CD14-positive monocyte (primary cell): ENCODE measurements at regions not wholly inside any gene's neighbourhood (a gene's known extent, or its start where the extent isn't known, plus 50 kb on each side); places are given as distances from the start of the nearest gene placed in this dataset.

Experiments
- DNase-seq, 3 donors: peaks; one replicate each; pipeline ENCODE4 v3.0.0-alpha.2; 2011 to 2022
- H2AFZ ChIP-seq: 2 replicates; pipeline ENCODE4 v1.6.0; 2012; ENCODE audit warnings: mild to moderate bottlenecking, low read depth, low read length, inconsistent platforms; ENCODE audit not compliant: insufficient read depth, poor library complexity, severe bottlenecking
- H3K27ac ChIP-seq, 2 donors: 1 replicate in 1 of 2; 2 replicates in 1 of 2; pipeline ENCODE4 v1.5.1; 2012 to 2013; ENCODE audit warnings: low read length in 2 of 2, control low read depth in 1 of 2, inconsistent platforms in 1 of 2, low read depth in 1 of 2, mild to moderate bottlenecking in 1 of 2
- H3K27me3 ChIP-seq, 2 donors: one replicate each; pipeline versions ENCODE4 v1.6.0 to v1.6.1; 2011 to 2013; ENCODE audit warnings: low read length in 2 of 2; ENCODE audit not compliant: control insufficient read depth in 2 of 2, insufficient read depth in 2 of 2
- H3K36me3 ChIP-seq, 2 donors: replicated peaks in 1 of 2; 1 replicate in 1 of 2; 2 replicates in 1 of 2; pipeline versions ENCODE4 v1.5.1 to v1.6.1; 2012 to 2013; ENCODE audit warnings: low read length in 2 of 2, control low read depth in 1 of 2, inconsistent platforms in 1 of 2, mild to moderate bottlenecking in 1 of 2; ENCODE audit not compliant: insufficient read depth in 2 of 2, control insufficient read depth in 1 of 2
- H3K4me1 ChIP-seq, 2 donors: 1 replicate in 1 of 2; 2 replicates in 1 of 2; pipeline versions ENCODE4 v1.5.1 to v1.6.1; 2012 to 2013; ENCODE audit warnings: low read length in 2 of 2, control low read depth in 1 of 2, inconsistent platforms in 1 of 2, mild to moderate bottlenecking in 1 of 2, moderate library complexity in 1 of 2; ENCODE audit not compliant: insufficient read depth in 2 of 2, control insufficient read depth in 1 of 2
- H3K4me2 ChIP-seq: replicated peaks from 2 replicates; pipeline ENCODE3; 2012; ENCODE audit warnings: low read length, moderate library complexity, mild to moderate bottlenecking; ENCODE audit not compliant: poor library complexity, severe bottlenecking; ENCODE audit errors: extremely low read depth
- H3K4me3 ChIP-seq, 3 experiments: fragments of 200-600 bp in 1 of 3; sonication (generic) in 1 of 3; replicated peaks in 1 of 3; 1 replicate in 2 of 3; 2 replicates in 1 of 3; pipeline ENCODE4 v1.5.1; 2011 to 2013; ENCODE audit warnings: low read length in 3 of 3, mild to moderate bottlenecking in 3 of 3, control low read depth in 2 of 3, low read depth in 2 of 3, inconsistent platforms in 1 of 3, moderate library complexity in 1 of 3
- H3K79me2 ChIP-seq: 2 replicates; pipeline ENCODE4 v1.6.0; 2012; ENCODE audit warnings: mild to moderate bottlenecking, control low read depth, inconsistent platforms, low read length, moderate library complexity; ENCODE audit not compliant: insufficient read depth
- H3K9ac ChIP-seq: 2 replicates; pipeline ENCODE4 v1.6.0; 2017; ENCODE audit warnings: low read length, mild to moderate bottlenecking; ENCODE audit not compliant: insufficient read depth, poor library complexity, severe bottlenecking
- H3K9me3 ChIP-seq, 2 donors: replicated peaks in 1 of 2; 1 replicate in 1 of 2; 2 replicates in 1 of 2; pipeline versions ENCODE4 v1.5.1 to v1.6.1; 2012 to 2013; ENCODE audit warnings: low read length in 2 of 2, control low read depth in 1 of 2; ENCODE audit not compliant: control insufficient read depth in 1 of 2, insufficient read depth in 1 of 2
- H4K20me1 ChIP-seq: 2 replicates; pipeline ENCODE4 v1.6.0; 2012; ENCODE audit warnings: mild to moderate bottlenecking, low read length, control low read depth, moderate library complexity; ENCODE audit not compliant: insufficient read depth
- H3K27ac Mint-ChIP-seq, 7 donors: one replicate each; pipeline ENCODE4 v1.8.0; 2020; ENCODE audit warnings: mild to moderate bottlenecking in 7 of 7, mixed read lengths in 7 of 7, moderate library complexity in 6 of 7, inconsistent platforms in 2 of 7
- H3K27me3 Mint-ChIP-seq, 3 donors: one replicate each; pipeline ENCODE4 v1.8.0; 2021 to 2022; ENCODE audit warnings: low read depth in 3 of 3, mild to moderate bottlenecking in 3 of 3, mixed read lengths in 3 of 3, moderate library complexity in 3 of 3, inconsistent platforms in 1 of 3
- H3K36me3 Mint-ChIP-seq, 2 donors: one replicate each; pipeline ENCODE4 v1.8.0; 2020; ENCODE audit warnings: mixed read lengths in 2 of 2, inconsistent platforms in 1 of 2, mild to moderate bottlenecking in 1 of 2
- H3K4me1 Mint-ChIP-seq: one replicate; pipeline ENCODE4 v1.8.0; 2020; ENCODE audit warnings: mild to moderate bottlenecking, mixed read lengths
- H3K4me3 Mint-ChIP-seq, 2 donors: one replicate each; pipeline ENCODE4 v1.8.0; 2020; ENCODE audit warnings: mild to moderate bottlenecking in 2 of 2, mixed read lengths in 2 of 2, moderate library complexity in 1 of 2
- H3K9me3 Mint-ChIP-seq, 7 donors: one replicate each; pipeline ENCODE4 v1.8.0; 2020 to 2022; ENCODE audit warnings: mixed read lengths in 7 of 7, mild to moderate bottlenecking in 6 of 7, moderate library complexity in 6 of 7, inconsistent platforms in 2 of 7
- CTCF ChIP-seq: fragments of 200-600 bp; IDR thresholded peaks from one replicate; pipeline ENCODE4 v1.8.0; 2022; ENCODE audit warnings: antibody characterized with exemption, mild to moderate bottlenecking
- WGBS: methylation state at CpG from one replicate; pipeline ENCODE4 v1.1.5; 2013; ENCODE audit warnings: missing lambda C conversion rate; ENCODE audit not compliant: insufficient coverage; 5-methylcytosine and 5-hydroxymethylcytosine counted together
- intact Hi-C, 2 donors: fragments of 100-400 bp; cut with micrococcal nuclease; formaldehyde crosslinking; loops; one replicate each; pipeline versions ENCODE4 v1.15.0 to v1.15.1; 2023

DNA sequence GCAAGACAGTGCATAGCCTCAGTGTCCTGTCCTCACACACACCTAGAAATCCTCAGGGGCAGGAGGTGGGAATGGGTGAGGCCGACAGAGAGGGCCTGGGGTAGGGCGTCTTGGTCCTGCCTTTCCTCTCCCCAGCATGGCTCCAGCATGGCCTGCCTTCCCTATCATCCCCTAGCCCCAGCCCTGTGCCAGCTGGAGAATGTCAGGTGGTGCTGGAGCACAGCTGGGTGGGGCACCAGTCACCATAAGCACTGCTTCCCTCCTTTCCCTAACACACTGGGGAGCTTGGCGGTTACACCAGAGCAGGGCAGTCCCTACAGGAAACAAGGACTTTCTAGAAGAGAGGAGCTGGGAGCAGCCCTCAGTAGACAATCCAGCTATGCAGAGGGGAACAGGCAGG, 236.8 kb downstream of the KLF13 start:
- H3K27ac ChIP-seq, result no peak overlapping the region
- intact Hi-C loops, result no loop called here
- H3K4me2 ChIP-seq, result no peak overlapping the region
- H3K9ac ChIP-seq, result no peak overlapping the region
- H3K36me3 ChIP-seq, result no peaks in the 10 kb centered on the region
- peaks cover 0 to 4% (median 2%) of the 10 kb centered on the region in 3 donors for H3K27me3 Mint-ChIP-seq
- H3K4me1 Mint-ChIP-seq, result no peaks in the 10 kb centered on the region
- H3K4me3 Mint-ChIP-seq, result no peak overlapping the region
- no peaks in the 10 kb centered on the region for H3K27me3 ChIP-seq
- H3K9me3 ChIP-seq, result peaks cover 0 to 8% of the 10 kb centered on the region in 2 donors
- no peak for DNase-seq
- H3K27ac Mint-ChIP-seq, result no peak overlapping the region
- no peaks in the 10 kb centered on the region for H3K4me1 ChIP-seq
- 100% methylated on average over 1 of the region's 3 CpGs for whole genome bisulfite sequencing
- no peaks in the 10 kb centered on the region for H3K36me3 Mint-ChIP-seq
- no peak overlapping the region for H3K4me3 ChIP-seq
- H3K9me3 Mint-ChIP-seq, result peaks cover 2 to 9% (median 3%) of the 10 kb centered on the region in 7 donors
- H4K20me1 ChIP-seq, result no peaks in the 10 kb centered on the region
- TF ChIP-seq CTCF, result no peak
- H3K79me2 ChIP-seq, result no peaks in the 10 kb centered on the region
- no peak overlapping the region for H2AFZ ChIP-seq

GRCh38 chr15:31567861-31568260, 241.2 kb downstream of the KLF13 start:
- H3K9me3 ChIP-seq, result peaks cover 0 to 13% of the 10 kb centered on the region in 2 donors
- Mint-ChIP-seq H3K27ac (no peak overlapping the region), H3K27me3 (peaks cover 2 to 7% (median 4%) of the 10 kb centered on the region in 3 donors), H3K9me3 (peaks cover 4 to 11% (median 7%) of the 10 kb centered on the region in 7 donors), H3K4me1 (no peaks in the 10 kb centered on the region), H3K36me3 (no peaks in the 10 kb centered on the region), H3K4me3 (no peak overlapping the region)
- no peak overlapping the region for H3K4me2 ChIP-seq
- no peak overlapping the region for H2AFZ ChIP-seq
- no peak overlapping the region for H3K4me3 ChIP-seq
- H3K27ac ChIP-seq, result no peak overlapping the region
- H3K27me3 ChIP-seq, result no peaks in the 10 kb centered on the region
- H3K4me1 ChIP-seq, result no peaks in the 10 kb centered on the region
- intact Hi-C loops, result no loop called here
- no peak overlapping the region for H3K9ac ChIP-seq
- H3K36me3 ChIP-seq, result no peaks in the 10 kb centered on the region
- DNase-seq, result no peak
- no peak for TF ChIP-seq CTCF
- no peaks in the 10 kb centered on the region for H3K79me2 ChIP-seq
- H4K20me1 ChIP-seq, result no peaks in the 10 kb centered on the region
- 75% methylated on average over 1 of the region's 2 CpGs for WGBS
